HG02885 (cell line): ENCODE measurements at regions not wholly inside any gene's neighbourhood (a gene's known extent, or its start where the extent isn't known, plus 50 kb on each side); places are given as distances from the start of the nearest gene placed in this dataset.
"Not testable (repeated sequence)": the region's sequence is repeated elsewhere in the genome, so short reads cannot be mapped to it uniquely, and the experiment has no call there.

ENCODE experiments used
- ATAC-seq: cut with Tn5 transposase; IDR thresholded peaks from one replicate; pipeline ENCODE4 v1.9.1; 2021; ENCODE audit warnings: mild to moderate bottlenecking; ENCODE audit not compliant: unreplicated experiment, poor library complexity

GRCh38 chr6:51456282-51456681, 631.1 kb downstream of the PKHD1 start:
- ATAC-seq, result no peak

- ATAC-seq, result peak; percentile 97
Measured at GRCh38 chr6:51459958-51460357, 627.5 kb downstream of the PKHD1 start.

GRCh38 chr6:51462896-51463295, 624.5 kb downstream of the PKHD1 start:
- no peak for ATAC-seq

- no peak for ATAC-seq
Measured at GRCh38 chr6:51463321-51463720, 624.1 kb downstream of the PKHD1 start.

GRCh38 chr6:51464956-51465355, 622.5 kb downstream of the PKHD1 start:
- ATAC-seq, result no peak

GRCh38 chr6:51466427-51466826, 621.0 kb downstream of the PKHD1 start:
- no peak for ATAC-seq

GRCh38 chr6:51467231-51467952, 620.0 kb downstream of the PKHD1 start:
- no peak for ATAC-seq

- no peak for ATAC-seq
Measured at GRCh38 chr6:51468704-51469103, 618.7 kb downstream of the PKHD1 start.

GRCh38 chr6:51472745-51473487, 614.5 kb downstream of the PKHD1 start:
- no peak for ATAC-seq

- no peak for ATAC-seq
Measured at GRCh38 chr6:51474022-51474975, 613.1 kb downstream of the PKHD1 start.

GRCh38 chr6:51477711-51478311, 609.6 kb downstream of the PKHD1 start:
- ATAC-seq, result no peak

GRCh38 chr6:51479296-51479695, 608.1 kb downstream of the PKHD1 start:
- no peak for ATAC-seq

- no peak for ATAC-seq
Measured at GRCh38 chr6:51480040-51480439, 607.4 kb downstream of the PKHD1 start.

- not testable (repeated sequence) for ATAC-seq
Measured at GRCh38 chr6:51485869-51486268, 601.5 kb downstream of the PKHD1 start.

- no peak for ATAC-seq
Measured at GRCh38 chr6:51487937-51488336, 599.5 kb downstream of the PKHD1 start.

- ATAC-seq, result no peak
Measured at GRCh38 chr6:51489133-51489532, 598.3 kb downstream of the PKHD1 start.

GRCh38 chr6:51490101-51490500, 597.3 kb downstream of the PKHD1 start:
- no peak for ATAC-seq

GRCh38 chr6:51494342-51494741, 593.1 kb downstream of the PKHD1 start:
- ATAC-seq, result peak; percentile 53

- no peak for ATAC-seq
Measured at GRCh38 chr6:51495096-51495495, 592.3 kb downstream of the PKHD1 start.
